Dermis blood vessel endothelial cell (primary cell): ENCODE measurements at regions not wholly inside any gene's neighbourhood (a gene's known extent, or its start where the extent isn't known, plus 50 kb on each side); places are given as distances from the start of the nearest gene placed in this dataset.
"Not testable (repeated sequence)": the region's sequence is repeated elsewhere in the genome, so short reads cannot be mapped to it uniquely, and the experiment has no call there.

Experiments used
- DNase-seq: peaks from one replicate; pipeline ENCODE4 v3.0.0; 2010

- DNase-seq: not testable (repeated sequence)
Observed at GRCh38 chr1:149841597-149842238, 57.6 kb upstream of the BOLA1 start.

- not testable (repeated sequence) for DNase-seq
Observed at GRCh38 chr1:149842458-149843064, 56.8 kb upstream of the BOLA1 start.

- DNase-seq: peak; percentile 24
Observed at GRCh38 chr1:149843431-149844041, 55.8 kb upstream of the BOLA1 start.

- peak; percentile 39 for DNase-seq
Observed at GRCh38 chr1:149844101-149844500, 55.3 kb upstream of the BOLA1 start.

- DNase-seq: no peak
Observed at GRCh38 chr1:149844650-149845255, 54.6 kb upstream of the BOLA1 start.

- DNase-seq: no peak
Observed at GRCh38 chr1:149845416-149845815, 54.0 kb upstream of the BOLA1 start.

GRCh38 chr1:149846042-149846441 lies 53.3 kb upstream of the BOLA1 start:
- DNase-seq: no peak

- no peak for DNase-seq
Observed at GRCh38 chr1:149846593-149847466, 52.5 kb upstream of the BOLA1 start.

- no peak for DNase-seq
Observed at GRCh38 chr1:149848340-149849110, 50.8 kb upstream of the BOLA1 start.

- DNase-seq: no peak
Observed at GRCh38 chr1:149849111-149849946, 50.0 kb upstream of the BOLA1 start.
